ENCODE measurements at regions not wholly inside any gene's neighbourhood (a gene's known extent, or its start where the extent isn't known, plus 50 kb on each side); places are given as distances from the start of the nearest gene placed in this dataset.
A peak's percentile ranks its signal among the peaks of the same experiment; 100 is the strongest.

GRCh38 chr4:128601991-128602695 lies 207.4 kb upstream of the JADE1 start:
- no peak for DNase-seq (ENCODE audit: low read depth in 2 of 2)

GRCh38 chr4:128600996-128601871 lies 208.3 kb upstream of the JADE1 start:
- DNase-seq (ENCODE audit: low read depth in 2 of 2): no peak

GRCh38 chr4:128600410-128600809 lies 209.1 kb upstream of the JADE1 start:
- no peak for DNase-seq (ENCODE audit: low read depth in 2 of 2)

- no peak for DNase-seq (ENCODE audit: low read depth in 2 of 2)
Observed at GRCh38 chr4:128597500-128597899, 212.0 kb upstream of the JADE1 start.

- no peak for DNase-seq (ENCODE audit: low read depth in 2 of 2)
Observed at GRCh38 chr4:128596853-128597252, 212.6 kb upstream of the JADE1 start.

- no peak for DNase-seq (ENCODE audit: low read depth in 2 of 2)
Observed at GRCh38 chr4:128596115-128596514, 213.4 kb upstream of the JADE1 start.

- DNase-seq (ENCODE audit: low read depth in 2 of 2): no peak
Observed at GRCh38 chr4:128591482-128591881, 218.0 kb upstream of the JADE1 start.

- no peak for DNase-seq (ENCODE audit: low read depth in 2 of 2)
Observed at GRCh38 chr4:128590773-128591172, 218.7 kb upstream of the JADE1 start.

- DNase-seq (ENCODE audit: low read depth in 2 of 2): no peak
Observed at GRCh38 chr4:128590034-128590740, 219.3 kb upstream of the JADE1 start.

GRCh38 chr4:128589384-128589965 lies 220.0 kb upstream of the JADE1 start:
- no peak for DNase-seq (ENCODE audit: low read depth in 2 of 2)

- DNase-seq (ENCODE audit: low read depth in 2 of 2): no peak
Observed at GRCh38 chr4:128587382-128587781, 222.1 kb upstream of the JADE1 start.

- DNase-seq (ENCODE audit: low read depth in 2 of 2): no peak
Observed at GRCh38 chr4:128583753-128584712, 225.5 kb upstream of the JADE1 start.

GRCh38 chr4:128582427-128582870 lies 227.1 kb upstream of the JADE1 start:
- no peak for DNase-seq (ENCODE audit: low read depth in 2 of 2)

GRCh38 chr4:128579154-128579853 lies 230.2 kb upstream of the JADE1 start:
- no peak for DNase-seq (ENCODE audit: low read depth in 2 of 2)

- peak; percentile 41 to 46 for DNase-seq (ENCODE audit: low read depth in 2 of 2)
Observed at GRCh38 chr4:128574706-128575105, 234.8 kb upstream of the JADE1 start.

- no peak for DNase-seq (ENCODE audit: low read depth in 2 of 2)
Observed at GRCh38 chr4:128573781-128574508, 235.6 kb upstream of the JADE1 start.

- DNase-seq (ENCODE audit: low read depth in 2 of 2): no peak
Observed at GRCh38 chr4:128572778-128573241, 236.7 kb upstream of the JADE1 start.

- no peak for DNase-seq (ENCODE audit: low read depth in 2 of 2)
Observed at GRCh38 chr4:128571747-128572146, 237.8 kb upstream of the JADE1 start.

- no peak for DNase-seq (ENCODE audit: low read depth in 2 of 2)
Observed at GRCh38 chr4:128570387-128570975, 239.0 kb upstream of the JADE1 start.

Data from stimulated activated CD4-positive, alpha-beta T cell treated with anti-CD3 and anti-CD28 coated beads, Interleukin-1b, Interleukin-23, amount 100 ng/mL, for 4 hours (primary cell).